Panc1 (cell line): ENCODE measurements at regions not wholly inside any gene's neighbourhood (a gene's known extent, or its start where the extent isn't known, plus 50 kb on each side); places are given as distances from the start of the nearest gene placed in this dataset.

ENCODE experiments used
- CTCF ChIP-seq: fragments of 450-650 bp; IDR thresholded peaks from 2 replicates; pipeline ENCODE4 v1.5.1; 2017; ENCODE audit warnings: mild to moderate bottlenecking
- TCF7L2 ChIP-seq: IDR thresholded peaks from 2 replicates; pipeline ENCODE4 v1.6.1; 2011; ENCODE audit warnings: mild to moderate bottlenecking, low read depth, low read length, inconsistent platforms

DNA sequence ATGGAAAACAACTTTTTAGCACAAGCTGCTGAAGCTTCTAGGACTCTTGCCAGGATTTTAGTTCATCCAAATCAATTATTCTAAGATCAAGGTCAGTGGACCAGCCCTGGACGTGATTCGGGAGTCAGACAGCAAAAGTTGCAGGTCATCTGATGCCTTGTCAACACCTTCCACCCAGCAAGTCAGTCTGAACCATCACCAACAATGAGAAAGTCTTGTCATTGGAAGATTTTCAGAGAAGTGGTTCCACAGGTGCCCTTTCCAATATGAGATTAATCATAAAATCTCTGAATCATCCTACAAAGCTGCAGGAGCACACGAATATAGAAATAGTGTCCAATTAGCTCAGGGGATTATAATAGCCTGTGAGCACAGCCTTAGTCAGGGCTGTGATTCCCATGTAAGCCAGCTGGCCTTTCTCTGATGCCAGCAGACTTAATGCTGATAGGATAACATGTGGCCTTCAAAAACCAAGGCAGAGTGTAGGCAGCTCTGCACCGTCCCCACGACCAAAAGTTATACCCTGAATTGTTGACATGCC, 445.0 kb upstream of the TRPC7 start:
- TF ChIP-seq TCF7L2 (no peak), CTCF (no peak)
